Activated T-helper 17 cell treated with anti-CD3 and anti-CD28 coated beads, Interleukin-2, amount 50 U/mL, for 72 hours (primary cell): ENCODE measurements at regions not wholly inside any gene's neighbourhood (a gene's known extent, or its start where the extent isn't known, plus 50 kb on each side); places are given as distances from the start of the nearest gene placed in this dataset.
"Not testable (repeated sequence)": the region's sequence is repeated elsewhere in the genome, so short reads cannot be mapped to it uniquely, and the experiment has no call there.

ENCODE experiments used
- ATAC-seq: fragments of 150-1000 bp; cut with Tn5 transposase; replicated peaks from 2 replicates; pipeline ENCODE4 v1.10.0; 2021; ENCODE audit warnings: mild to moderate bottlenecking, moderate library complexity
- H3K27ac Mint-ChIP-seq: one replicate; pipeline ENCODE4 v1.8.0; 2022; ENCODE audit warnings: mixed read lengths
- H3K27me3 Mint-ChIP-seq: one replicate; pipeline ENCODE4 v1.8.0; 2022; ENCODE audit warnings: mixed read lengths
- H3K36me3 Mint-ChIP-seq: one replicate; pipeline ENCODE4 v1.8.0; 2022; ENCODE audit warnings: low read depth, mild to moderate bottlenecking, mixed read lengths
- H3K4me1 Mint-ChIP-seq: one replicate; pipeline ENCODE4 v1.8.0; 2022; ENCODE audit warnings: mixed read lengths
- H3K4me3 Mint-ChIP-seq: one replicate; pipeline ENCODE4 v1.8.0; 2022; ENCODE audit warnings: mild to moderate bottlenecking, mixed read lengths
- H3K9me3 Mint-ChIP-seq: one replicate; pipeline ENCODE4 v1.8.0; 2022; ENCODE audit warnings: mixed read lengths

DNA sequence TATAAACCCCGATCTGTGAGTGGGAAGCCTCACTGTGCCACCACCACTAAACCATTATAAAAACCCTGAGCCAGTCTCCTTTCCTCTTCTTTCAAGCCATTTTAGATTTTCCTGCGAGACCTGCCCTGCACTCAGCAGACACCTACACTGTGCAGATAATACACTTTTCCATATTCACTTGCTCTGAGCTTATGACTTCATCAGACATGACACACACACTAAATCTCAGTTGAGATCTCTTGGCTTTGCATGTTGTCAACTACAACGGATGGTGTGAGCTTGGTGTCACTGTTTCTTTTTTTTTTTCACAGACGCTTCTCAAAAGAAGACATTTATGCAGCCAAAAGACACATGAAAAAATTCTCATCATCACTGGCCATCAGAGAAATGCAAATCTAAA lies 839.0 kb downstream of the TMEM121 start:
- not testable (repeated sequence) for H3K4me3 Mint-ChIP-seq, H3K27ac Mint-ChIP-seq, H3K9me3 Mint-ChIP-seq, H3K4me1 Mint-ChIP-seq, H3K36me3 Mint-ChIP-seq, H3K27me3 Mint-ChIP-seq
- ATAC-seq = peak; percentile 39

- H3K4me3 Mint-ChIP-seq = not testable (repeated sequence)
Measured at GRCh38 chr14:106365894-106366293, 839.5 kb downstream of the TMEM121 start.

DNA sequence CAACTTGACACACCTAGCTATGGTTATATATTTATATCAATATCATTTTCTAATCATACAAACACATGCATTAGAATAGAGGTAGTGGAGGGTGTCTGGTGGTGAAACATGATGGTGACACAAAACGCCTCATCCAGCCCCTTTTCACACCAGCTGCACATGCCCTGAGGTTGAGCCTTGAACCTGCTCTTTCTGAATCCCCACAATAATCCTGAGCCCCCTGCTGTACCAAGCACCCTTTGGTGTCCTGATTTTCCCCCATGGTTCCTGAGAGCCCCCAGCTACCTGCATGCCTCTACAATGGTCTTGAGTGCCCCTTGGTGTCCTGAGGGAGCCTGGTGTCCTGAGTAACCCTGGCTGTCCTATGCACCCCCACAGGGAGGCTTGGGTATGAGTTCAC lies 840.6 kb downstream of the TMEM121 start:
- H3K9me3 Mint-ChIP-seq, H3K4me1 Mint-ChIP-seq, H3K4me3 Mint-ChIP-seq, H3K27ac Mint-ChIP-seq, ATAC-seq, H3K27me3 Mint-ChIP-seq, H3K36me3 Mint-ChIP-seq: not testable (repeated sequence)

More at GRCh38 chr14:106365894-106366293, 839.5 kb downstream of the TMEM121 start:
- not testable (repeated sequence) for H3K27me3 Mint-ChIP-seq, H3K4me1 Mint-ChIP-seq, H3K27ac Mint-ChIP-seq, H3K36me3 Mint-ChIP-seq, H3K9me3 Mint-ChIP-seq
- peak; percentile 95 for ATAC-seq

DNA sequence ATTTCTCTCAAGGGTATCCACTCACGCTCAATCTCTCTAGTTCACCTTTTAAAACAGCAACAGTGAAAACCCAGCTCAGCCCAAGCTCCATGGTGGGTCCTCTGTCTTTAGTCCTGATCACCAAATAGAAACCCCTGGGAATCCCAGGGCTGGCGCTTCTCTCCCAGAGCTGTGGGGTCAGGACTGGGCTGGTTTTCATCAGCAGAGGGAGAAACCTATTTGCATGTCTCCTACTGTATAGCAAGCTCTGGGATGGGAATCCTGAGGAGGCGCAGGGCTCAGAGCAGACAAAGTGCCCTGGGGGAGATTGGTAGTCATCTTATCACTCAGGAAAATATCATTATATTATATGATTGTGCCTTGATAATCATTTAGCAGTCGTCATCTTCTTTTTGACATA lies 843.1 kb downstream of the TMEM121 start:
- not testable (repeated sequence) for ATAC-seq, H3K4me3 Mint-ChIP-seq, H3K9me3 Mint-ChIP-seq, H3K27me3 Mint-ChIP-seq, H3K27ac Mint-ChIP-seq, H3K36me3 Mint-ChIP-seq
- peaks cover 16% of the 10 kb centered on the region for H3K4me1 Mint-ChIP-seq

- Mint-ChIP-seq H3K9me3 (no peaks in the 10 kb centered on the region), H3K36me3 (no peaks in the 10 kb centered on the region), H3K4me1 (peaks cover 16% of the 10 kb centered on the region), H3K4me3 (peak overlapping the region; percentile 67), H3K27ac (peak overlapping the region; percentile 67), H3K27me3 (no peaks in the 10 kb centered on the region)
- peak; percentile 92 for ATAC-seq
Measured at GRCh38 chr14:106372870-106373652, 846.7 kb downstream of the TMEM121 start.

DNA sequence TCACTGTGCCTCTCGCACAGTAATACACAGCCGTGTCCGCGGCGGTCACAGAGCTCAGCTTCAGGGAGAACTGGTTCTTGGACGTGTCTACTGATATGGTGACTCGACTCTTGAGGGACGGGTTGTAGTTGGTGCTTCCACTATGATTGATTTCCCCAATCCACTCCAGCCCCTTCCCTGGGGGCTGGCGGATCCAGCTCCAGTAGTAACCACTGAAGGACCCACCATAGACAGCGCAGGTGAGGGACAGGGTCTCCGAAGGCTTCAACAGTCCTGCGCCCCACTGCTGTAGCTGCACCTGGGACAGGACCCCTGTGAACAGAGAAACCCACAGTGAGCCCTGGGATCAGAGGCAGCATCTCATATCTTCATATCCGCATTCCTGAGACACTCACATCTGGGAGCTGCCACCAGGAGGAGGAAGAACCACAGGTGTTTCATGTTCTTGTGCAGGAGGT lies 847.3 kb downstream of the TMEM121 start:
- not testable (repeated sequence) for ATAC-seq, H3K36me3 Mint-ChIP-seq, H3K27me3 Mint-ChIP-seq, H3K9me3 Mint-ChIP-seq
- Mint-ChIP-seq H3K27ac (peak overlapping the region; percentile 67), H3K4me1 (peaks cover 16% of the 10 kb centered on the region), H3K4me3 (peak overlapping the region; percentile 67)

GRCh38 chr14:106377432-106377831 lies 851.0 kb downstream of the TMEM121 start:
- no peaks in the 10 kb centered on the region for H3K27me3 Mint-ChIP-seq
- no peaks in the 10 kb centered on the region for H3K36me3 Mint-ChIP-seq
- ATAC-seq = no peak
- H3K4me3 Mint-ChIP-seq = no peak overlapping the region
- no peaks in the 10 kb centered on the region for H3K9me3 Mint-ChIP-seq
- no peak overlapping the region for H3K27ac Mint-ChIP-seq
- peaks cover 16% of the 10 kb centered on the region for H3K4me1 Mint-ChIP-seq

DNA sequence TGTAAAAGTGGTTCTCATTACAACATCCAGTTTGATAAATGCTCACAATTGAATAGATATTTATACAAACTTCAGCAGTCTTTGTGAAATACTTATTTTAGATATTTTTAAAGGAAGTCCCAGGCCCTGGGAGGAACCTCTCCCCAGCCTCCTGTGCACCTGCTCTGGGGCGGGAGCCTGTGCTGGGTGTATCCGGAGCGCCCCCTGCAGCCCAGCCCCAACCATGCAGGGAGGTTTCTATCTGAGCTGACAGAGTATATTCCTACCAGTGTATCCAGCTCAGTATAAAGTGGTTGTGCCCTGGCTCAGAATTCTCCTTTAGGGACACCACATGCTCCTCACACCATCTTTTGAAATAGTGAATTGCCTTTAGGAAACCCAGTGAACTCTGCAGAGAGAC lies 851.8 kb downstream of the TMEM121 start:
- ATAC-seq = peak; percentile 59

DNA sequence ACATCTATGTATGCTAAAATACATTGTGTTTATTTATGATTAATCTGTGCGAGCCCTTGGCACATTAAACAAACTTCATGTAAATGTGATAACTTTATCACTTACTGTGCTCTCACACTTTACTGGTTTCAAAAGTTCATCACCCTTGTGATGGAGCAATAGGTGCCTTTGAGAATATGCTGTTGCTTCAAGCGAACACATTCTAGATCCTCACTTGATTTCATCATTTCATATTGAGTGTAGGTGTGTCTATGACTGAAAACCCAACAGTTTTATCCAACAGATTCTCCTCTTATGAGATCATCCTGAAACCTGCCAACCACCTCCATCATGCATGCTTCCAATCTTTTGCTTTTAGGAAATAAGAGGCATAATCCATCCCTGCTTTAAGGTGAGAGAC lies 854.4 kb downstream of the TMEM121 start:
- no peak for ATAC-seq
- H3K36me3 Mint-ChIP-seq = no peaks in the 10 kb centered on the region
- no peaks in the 10 kb centered on the region for H3K27me3 Mint-ChIP-seq
- H3K4me3 Mint-ChIP-seq = no peak overlapping the region
- H3K27ac Mint-ChIP-seq = no peak overlapping the region
- H3K9me3 Mint-ChIP-seq = no peaks in the 10 kb centered on the region
- no peaks in the 10 kb centered on the region for H3K4me1 Mint-ChIP-seq

More for the DNA sequence above, 851.8 kb downstream of the TMEM121 start:
- H3K4me1 Mint-ChIP-seq = peaks cover 12% of the 10 kb centered on the region
- no peaks in the 10 kb centered on the region for H3K27me3 Mint-ChIP-seq
- no peaks in the 10 kb centered on the region for H3K36me3 Mint-ChIP-seq
- H3K4me3 Mint-ChIP-seq = no peak overlapping the region
- no peaks in the 10 kb centered on the region for H3K9me3 Mint-ChIP-seq
- no peak overlapping the region for H3K27ac Mint-ChIP-seq

DNA sequence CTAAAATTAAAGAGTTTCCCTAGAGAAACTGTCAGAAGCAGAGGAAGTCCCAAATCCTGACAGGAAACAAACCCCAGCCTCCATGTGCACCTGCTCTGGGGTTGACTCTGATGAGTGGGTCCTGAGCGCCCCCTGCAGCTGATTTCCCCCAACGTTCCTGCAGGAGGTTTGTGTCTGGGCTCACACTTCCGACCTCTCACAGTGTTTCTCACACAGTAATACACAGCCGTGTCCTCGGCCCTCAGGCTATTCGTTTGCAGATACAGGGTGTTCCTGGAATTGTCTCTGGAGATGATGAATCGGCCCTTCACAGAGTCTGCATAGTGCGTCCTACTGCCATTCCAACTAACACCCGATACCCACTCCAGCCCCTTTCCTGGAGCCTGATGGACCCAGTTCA lies 862.8 kb downstream of the TMEM121 start:
- H3K4me1 Mint-ChIP-seq = peaks cover 16% of the 10 kb centered on the region
- not testable (repeated sequence) for H3K27me3 Mint-ChIP-seq, H3K27ac Mint-ChIP-seq, H3K9me3 Mint-ChIP-seq, ATAC-seq, H3K36me3 Mint-ChIP-seq, H3K4me3 Mint-ChIP-seq

GRCh38 chr14:106390401-106390800 lies 864.0 kb downstream of the TMEM121 start:
- Mint-ChIP-seq H3K4me3 (no peak overlapping the region), H3K9me3 (no peaks in the 10 kb centered on the region), H3K27ac (no peak overlapping the region), H3K36me3 (no peaks in the 10 kb centered on the region), H3K4me1 (peaks cover 22% of the 10 kb centered on the region), H3K27me3 (no peaks in the 10 kb centered on the region)
- ATAC-seq = no peak

DNA sequence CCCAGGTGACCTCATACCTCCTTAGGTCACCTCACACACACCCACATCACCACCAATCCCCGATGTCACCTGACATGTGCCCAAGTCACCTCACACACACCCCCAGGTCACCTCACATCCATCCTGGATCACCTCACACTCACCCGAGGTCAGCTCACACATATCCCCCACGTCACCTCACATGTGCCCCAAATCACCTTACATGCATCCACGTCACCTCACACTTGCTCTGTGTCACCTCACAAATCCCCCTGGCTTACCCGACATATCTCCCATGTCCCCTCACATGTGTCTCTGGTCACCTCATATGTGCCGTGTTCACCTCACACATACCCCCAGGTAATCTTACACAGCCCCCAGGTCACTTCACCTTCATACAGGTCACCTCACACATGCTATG lies 864.6 kb downstream of the TMEM121 start:
- Mint-ChIP-seq H3K27ac (peak overlapping the region; percentile 4), H3K9me3 (no peaks in the 10 kb centered on the region), H3K4me1 (peaks cover 28% of the 10 kb centered on the region), H3K27me3 (no peaks in the 10 kb centered on the region), H3K4me3 (no peak overlapping the region), H3K36me3 (peaks cover 4% of the 10 kb centered on the region)
- ATAC-seq = no peak

DNA sequence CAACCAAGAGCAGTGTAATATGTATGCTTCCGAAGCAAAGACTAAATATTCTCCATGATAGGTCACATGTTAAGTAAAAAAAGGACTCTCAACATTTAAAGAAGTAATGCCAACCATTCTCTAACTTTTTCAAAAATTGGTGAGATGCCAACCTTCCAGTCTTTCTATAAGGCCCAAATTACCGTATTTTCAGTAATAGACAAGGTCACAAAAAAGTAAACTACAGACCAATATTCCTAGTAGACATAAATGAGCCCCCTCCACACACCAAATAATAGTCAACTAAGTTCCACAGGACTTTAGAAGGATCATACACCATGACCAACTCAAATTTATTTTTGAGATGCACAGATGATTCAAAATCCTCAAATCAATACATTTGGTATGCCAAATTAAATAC lies 867.4 kb downstream of the TMEM121 start:
- H3K4me3 Mint-ChIP-seq = peak overlapping the region; percentile 77
- ATAC-seq = no peak
- no peaks in the 10 kb centered on the region for H3K9me3 Mint-ChIP-seq
- H3K4me1 Mint-ChIP-seq = peaks cover 37% of the 10 kb centered on the region
- H3K36me3 Mint-ChIP-seq = peaks cover 4% of the 10 kb centered on the region
- H3K27ac Mint-ChIP-seq = no peak overlapping the region
- H3K27me3 Mint-ChIP-seq = no peaks in the 10 kb centered on the region

GRCh38 chr14:106395456-106396050 lies 869.2 kb downstream of the TMEM121 start:
- Mint-ChIP-seq H3K4me3 (peak overlapping the region; percentile 77), H3K27ac (peak overlapping the region; percentile 87), H3K36me3 (peaks cover 4% of the 10 kb centered on the region), H3K4me1 (peaks cover 36% of the 10 kb centered on the region), H3K9me3 (no peaks in the 10 kb centered on the region), H3K27me3 (no peaks in the 10 kb centered on the region)
- peak; percentile 89 for ATAC-seq

DNA sequence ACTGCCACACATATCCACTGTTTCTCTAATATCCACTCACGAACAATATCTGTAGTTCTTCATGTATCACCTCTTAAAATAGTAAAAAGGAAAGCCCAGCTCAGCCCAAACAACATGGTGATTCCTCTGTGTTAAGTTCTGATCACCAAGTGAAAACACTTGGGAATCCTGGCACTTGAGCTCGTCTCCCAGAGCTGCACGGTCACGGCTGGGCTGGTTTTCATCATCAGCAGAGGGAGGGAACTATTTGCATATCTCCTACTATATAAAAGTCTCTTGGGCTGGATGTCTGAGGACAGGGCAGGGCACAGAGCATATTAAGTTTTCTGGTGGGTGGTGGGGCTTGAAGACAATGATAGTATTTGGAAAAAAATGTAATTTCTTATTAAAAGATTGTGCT lies 870.6 kb downstream of the TMEM121 start:
- Mint-ChIP-seq H3K27me3 (no peaks in the 10 kb centered on the region), H3K36me3 (peaks cover 4% of the 10 kb centered on the region), H3K27ac (peak overlapping the region; percentile 87), H3K4me3 (peak overlapping the region; percentile 77), H3K4me1 (peaks cover 29% of the 10 kb centered on the region), H3K9me3 (no peaks in the 10 kb centered on the region)
- no peak for ATAC-seq
